GM20000 (cell line): ENCODE measurements at regions not wholly inside any gene's neighbourhood (a gene's known extent, or its start where the extent isn't known, plus 50 kb on each side); places are given as distances from the start of the nearest gene placed in this dataset.

Experiments
- DNase-seq: peaks from one replicate; pipeline ENCODE4 v3.0.0; 2012; ENCODE audit warnings: low spot score
- TF ChIP-seq, protein P1 (sequence below): IDR thresholded peaks from 2 replicates; pipeline ENCODE4 v1.5.1; 2012; ENCODE audit warnings: mild to moderate bottlenecking, control low read depth; ENCODE audit errors: extremely low read depth, missing control alignments

- DNase-seq, result no peak
- TF ChIP-seq, protein P1, sequence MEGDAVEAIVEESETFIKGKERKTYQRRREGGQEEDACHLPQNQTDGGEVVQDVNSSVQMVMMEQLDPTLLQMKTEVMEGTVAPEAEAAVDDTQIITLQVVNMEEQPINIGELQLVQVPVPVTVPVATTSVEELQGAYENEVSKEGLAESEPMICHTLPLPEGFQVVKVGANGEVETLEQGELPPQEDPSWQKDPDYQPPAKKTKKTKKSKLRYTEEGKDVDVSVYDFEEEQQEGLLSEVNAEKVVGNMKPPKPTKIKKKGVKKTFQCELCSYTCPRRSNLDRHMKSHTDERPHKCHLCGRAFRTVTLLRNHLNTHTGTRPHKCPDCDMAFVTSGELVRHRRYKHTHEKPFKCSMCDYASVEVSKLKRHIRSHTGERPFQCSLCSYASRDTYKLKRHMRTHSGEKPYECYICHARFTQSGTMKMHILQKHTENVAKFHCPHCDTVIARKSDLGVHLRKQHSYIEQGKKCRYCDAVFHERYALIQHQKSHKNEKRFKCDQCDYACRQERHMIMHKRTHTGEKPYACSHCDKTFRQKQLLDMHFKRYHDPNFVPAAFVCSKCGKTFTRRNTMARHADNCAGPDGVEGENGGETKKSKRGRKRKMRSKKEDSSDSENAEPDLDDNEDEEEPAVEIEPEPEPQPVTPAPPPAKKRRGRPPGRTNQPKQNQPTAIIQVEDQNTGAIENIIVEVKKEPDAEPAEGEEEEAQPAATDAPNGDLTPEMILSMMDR, result no peak
Observed at GRCh38 chr3:46104706-46105105, 77.4 kb upstream of the XCR1 start.

DNA sequence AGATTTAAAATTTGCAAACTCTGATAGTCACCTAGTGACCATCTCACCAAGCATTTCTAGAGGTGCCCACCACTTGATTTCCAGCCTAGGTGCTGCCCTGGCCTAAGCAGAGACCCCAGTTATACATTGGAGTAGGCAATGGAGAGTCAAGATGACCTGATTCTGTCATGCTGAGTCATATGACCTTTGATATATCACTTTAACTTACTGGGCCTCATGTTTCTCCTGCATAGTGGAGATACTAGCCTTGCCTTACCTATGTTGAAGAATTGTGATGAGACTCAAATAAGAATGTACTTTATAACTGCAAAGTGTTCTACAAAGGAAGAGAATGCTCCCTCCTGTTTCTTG lies 75.5 kb upstream of the XCR1 start:
- no peak for DNase-seq
- TF ChIP-seq, protein P1, result no peak

- TF ChIP-seq, protein P1, result no peak
- no peak for DNase-seq
Observed at GRCh38 chr3:46102059-46102779, 74.9 kb upstream of the XCR1 start.

- TF ChIP-seq, protein P1, result no peak
- no peak for DNase-seq
Observed at GRCh38 chr3:46100812-46101211, 73.5 kb upstream of the XCR1 start.

- peak; percentile 50 for DNase-seq
- TF ChIP-seq, protein P1, result no peak
Observed at GRCh38 chr3:46098319-46098761, 71.1 kb upstream of the XCR1 start.

DNA sequence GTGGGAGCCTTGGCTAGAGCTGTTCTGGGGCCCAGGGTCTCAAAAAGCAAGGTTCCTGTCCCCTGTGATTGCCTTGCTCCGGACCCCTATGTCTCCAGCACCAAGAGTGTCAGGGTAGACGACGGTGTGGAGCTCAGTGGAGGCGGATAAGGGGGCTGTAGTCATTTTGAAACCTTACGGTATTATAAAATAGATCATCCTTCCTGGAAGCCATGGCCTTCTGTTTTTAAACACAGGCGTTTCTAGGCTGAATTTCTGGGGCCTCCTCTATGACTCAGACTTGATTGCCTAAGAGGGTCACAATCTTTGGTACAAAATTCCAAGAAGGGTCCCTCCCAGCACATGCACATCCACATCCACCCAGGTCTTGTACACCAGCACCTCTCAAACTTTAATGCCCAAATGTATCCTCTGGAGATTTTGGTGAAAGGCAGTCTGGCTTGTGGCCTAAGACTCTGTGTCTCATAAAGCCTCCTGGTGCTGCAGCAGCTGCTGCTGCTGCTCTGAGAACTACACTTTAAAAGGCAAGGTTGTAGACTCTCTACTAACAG lies 70.5 kb upstream of the XCR1 start:
- peak; percentile 49 for DNase-seq
- TF ChIP-seq, protein P1, result no peak

DNA sequence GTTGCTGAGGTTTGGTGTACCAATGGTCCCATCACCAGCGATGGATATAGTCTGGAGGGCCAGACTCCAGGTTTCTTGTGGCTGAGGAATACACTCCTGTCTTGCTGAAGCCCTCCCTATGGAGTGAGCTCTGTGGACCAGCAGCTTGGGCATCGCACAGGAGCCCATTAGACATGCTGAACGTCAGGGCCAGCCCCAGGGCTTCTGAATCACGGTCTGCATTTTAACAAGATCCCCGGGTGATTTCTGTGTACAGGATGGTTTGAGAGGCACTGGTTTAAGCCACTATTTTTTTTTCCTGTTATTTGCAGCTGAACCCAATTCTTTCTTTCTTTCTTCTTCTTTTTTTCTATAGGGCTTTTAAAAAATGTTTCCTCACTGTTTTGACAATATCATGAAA lies 69.5 kb upstream of the XCR1 start:
- TF ChIP-seq, protein P1, result no peak
- no peak for DNase-seq
